Adipocyte (in vitro differentiated cells): ENCODE measurements at regions not wholly inside any gene's neighbourhood (a gene's known extent, or its start where the extent isn't known, plus 50 kb on each side); places are given as distances from the start of the nearest gene placed in this dataset.

Source experiments
- DNase-seq: peaks from one replicate; pipeline ENCODE4 v3.0.0-alpha.2; 2015; ENCODE audit warnings: low read depth
- H3K27me3 ChIP-seq: replicated peaks from 2 replicates; pipeline ENCODE4 v1.7.0; 2013; ENCODE audit warnings: mild to moderate bottlenecking, low read length, moderate library complexity; ENCODE audit not compliant: control insufficient read depth, insufficient read depth
- H3K36me3 ChIP-seq: 2 replicates; pipeline ENCODE4 v1.7.0; 2013; ENCODE audit warnings: low read length, mild to moderate bottlenecking, moderate library complexity; ENCODE audit not compliant: control insufficient read depth, insufficient read depth, severe bottlenecking
- H3K4me1 ChIP-seq: 2 replicates; pipeline ENCODE4 v1.7.0; 2013; ENCODE audit warnings: mild to moderate bottlenecking, low read length, moderate library complexity; ENCODE audit not compliant: control insufficient read depth, insufficient read depth
- H3K4me3 ChIP-seq: 2 replicates; pipeline ENCODE4 v1.7.0; 2013; ENCODE audit warnings: mild to moderate bottlenecking, low read length, moderate library complexity
- H3K9ac ChIP-seq: 2 replicates; pipeline ENCODE4 v1.7.0; 2013; ENCODE audit warnings: mild to moderate bottlenecking, low read length, moderate library complexity
- H3K9me3 ChIP-seq: 2 replicates; pipeline ENCODE4 v1.7.0; 2013; ENCODE audit warnings: mild to moderate bottlenecking, low read length, moderate library complexity; ENCODE audit not compliant: control insufficient read depth

- Histone ChIP-seq H3K9me3 (no peaks in the 10 kb centered on the region), H3K9ac (no peak overlapping the region)
Observed at GRCh38 chr14:97712471-97712870, 915.3 kb downstream of the VRK1 start.

GRCh38 chr14:97713023-97713422, 915.8 kb downstream of the VRK1 start:
- Histone ChIP-seq H3K9me3 (no peaks in the 10 kb centered on the region), H3K27me3 (no peaks in the 10 kb centered on the region), H3K4me1 (no peaks in the 10 kb centered on the region), H3K36me3 (no peaks in the 10 kb centered on the region), H3K4me3 (no peak overlapping the region), H3K9ac (no peak overlapping the region)
- no peak for DNase-seq

More at GRCh38 chr14:97712471-97712870, 915.3 kb downstream of the VRK1 start:
- Histone ChIP-seq H3K36me3 (no peaks in the 10 kb centered on the region), H3K4me1 (no peaks in the 10 kb centered on the region), H3K4me3 (no peak overlapping the region), H3K27me3 (no peaks in the 10 kb centered on the region)
- no peak for DNase-seq

- no peak overlapping the region for H3K4me3 ChIP-seq
- no peaks in the 10 kb centered on the region for H3K27me3 ChIP-seq
- H3K36me3 ChIP-seq: no peaks in the 10 kb centered on the region
- H3K9me3 ChIP-seq: peaks cover 17% of the 10 kb centered on the region
- no peaks in the 10 kb centered on the region for H3K4me1 ChIP-seq
- H3K9ac ChIP-seq: no peak overlapping the region
- no peak for DNase-seq
Observed at GRCh38 chr14:97718886-97719442, 921.8 kb downstream of the VRK1 start.

- Histone ChIP-seq H3K27me3 (no peaks in the 10 kb centered on the region), H3K4me3 (no peak overlapping the region), H3K9ac (no peak overlapping the region), H3K4me1 (no peaks in the 10 kb centered on the region), H3K9me3 (peaks cover 17% of the 10 kb centered on the region), H3K36me3 (no peaks in the 10 kb centered on the region)
- no peak for DNase-seq
Observed at GRCh38 chr14:97719931-97720330, 922.7 kb downstream of the VRK1 start.

GRCh38 chr14:97723351-97723750, 926.2 kb downstream of the VRK1 start:
- no peak for DNase-seq
- Histone ChIP-seq H3K27me3 (no peaks in the 10 kb centered on the region), H3K9me3 (peaks cover 17% of the 10 kb centered on the region), H3K9ac (no peak overlapping the region), H3K4me1 (no peaks in the 10 kb centered on the region), H3K36me3 (no peaks in the 10 kb centered on the region), H3K4me3 (no peak overlapping the region)

- H3K9ac ChIP-seq: no peak overlapping the region
- H3K27me3 ChIP-seq: no peaks in the 10 kb centered on the region
- H3K4me3 ChIP-seq: no peak overlapping the region
- H3K9me3 ChIP-seq: peaks cover 17% of the 10 kb centered on the region
- H3K36me3 ChIP-seq: no peaks in the 10 kb centered on the region
- DNase-seq: no peak
- no peaks in the 10 kb centered on the region for H3K4me1 ChIP-seq
Observed at GRCh38 chr14:97723819-97724218, 926.6 kb downstream of the VRK1 start.

GRCh38 chr14:97724265-97724731, 927.1 kb downstream of the VRK1 start:
- Histone ChIP-seq H3K4me1 (no peaks in the 10 kb centered on the region), H3K9me3 (peaks cover 17% of the 10 kb centered on the region), H3K4me3 (no peak overlapping the region), H3K36me3 (no peaks in the 10 kb centered on the region), H3K9ac (no peak overlapping the region), H3K27me3 (no peaks in the 10 kb centered on the region)
- DNase-seq: no peak

GRCh38 chr14:97726676-97727075, 929.5 kb downstream of the VRK1 start:
- peaks cover 6% of the 10 kb centered on the region for H3K9me3 ChIP-seq
- H3K36me3 ChIP-seq: no peaks in the 10 kb centered on the region
- no peaks in the 10 kb centered on the region for H3K27me3 ChIP-seq
- H3K4me1 ChIP-seq: no peaks in the 10 kb centered on the region
- DNase-seq: no peak
- no peak overlapping the region for H3K4me3 ChIP-seq
- H3K9ac ChIP-seq: no peak overlapping the region

GRCh38 chr14:97730706-97731105, 933.5 kb downstream of the VRK1 start:
- Histone ChIP-seq H3K36me3 (no peaks in the 10 kb centered on the region), H3K27me3 (no peaks in the 10 kb centered on the region), H3K4me3 (no peak overlapping the region), H3K9me3 (no peaks in the 10 kb centered on the region), H3K9ac (no peak overlapping the region), H3K4me1 (no peaks in the 10 kb centered on the region)
- DNase-seq: no peak

- DNase-seq: no peak
- Histone ChIP-seq H3K9ac (no peak overlapping the region), H3K9me3 (no peaks in the 10 kb centered on the region), H3K4me3 (no peak overlapping the region), H3K36me3 (no peaks in the 10 kb centered on the region), H3K27me3 (no peaks in the 10 kb centered on the region), H3K4me1 (no peaks in the 10 kb centered on the region)
Observed at GRCh38 chr14:97731800-97732199, 934.6 kb downstream of the VRK1 start.

- no peaks in the 10 kb centered on the region for H3K4me1 ChIP-seq
- no peaks in the 10 kb centered on the region for H3K36me3 ChIP-seq
- no peak for DNase-seq
- H3K9me3 ChIP-seq: peaks cover 4% of the 10 kb centered on the region
- no peak overlapping the region for H3K4me3 ChIP-seq
- no peaks in the 10 kb centered on the region for H3K27me3 ChIP-seq
- no peak overlapping the region for H3K9ac ChIP-seq
Observed at GRCh38 chr14:97747316-97747715, 950.1 kb downstream of the VRK1 start.

- no peak for DNase-seq
- H3K36me3 ChIP-seq: no peaks in the 10 kb centered on the region
- H3K4me3 ChIP-seq: no peak overlapping the region
- no peak overlapping the region for H3K9ac ChIP-seq
- H3K27me3 ChIP-seq: no peaks in the 10 kb centered on the region
- H3K9me3 ChIP-seq: peaks cover 4% of the 10 kb centered on the region
- no peaks in the 10 kb centered on the region for H3K4me1 ChIP-seq
Observed at GRCh38 chr14:97748616-97749015, 951.4 kb downstream of the VRK1 start.
